T1000 (cell line): ENCODE measurements at regions not wholly inside any gene's neighbourhood (a gene's known extent, or its start where the extent isn't known, plus 50 kb on each side); places are given as distances from the start of the nearest gene placed in this dataset.

Experiments
- DNase-seq: peaks from one replicate; lab custom pipeline; 2025; ENCODE audit warnings: mixed read lengths; lab: John Stamatoyannopoulos, UW

DNA sequence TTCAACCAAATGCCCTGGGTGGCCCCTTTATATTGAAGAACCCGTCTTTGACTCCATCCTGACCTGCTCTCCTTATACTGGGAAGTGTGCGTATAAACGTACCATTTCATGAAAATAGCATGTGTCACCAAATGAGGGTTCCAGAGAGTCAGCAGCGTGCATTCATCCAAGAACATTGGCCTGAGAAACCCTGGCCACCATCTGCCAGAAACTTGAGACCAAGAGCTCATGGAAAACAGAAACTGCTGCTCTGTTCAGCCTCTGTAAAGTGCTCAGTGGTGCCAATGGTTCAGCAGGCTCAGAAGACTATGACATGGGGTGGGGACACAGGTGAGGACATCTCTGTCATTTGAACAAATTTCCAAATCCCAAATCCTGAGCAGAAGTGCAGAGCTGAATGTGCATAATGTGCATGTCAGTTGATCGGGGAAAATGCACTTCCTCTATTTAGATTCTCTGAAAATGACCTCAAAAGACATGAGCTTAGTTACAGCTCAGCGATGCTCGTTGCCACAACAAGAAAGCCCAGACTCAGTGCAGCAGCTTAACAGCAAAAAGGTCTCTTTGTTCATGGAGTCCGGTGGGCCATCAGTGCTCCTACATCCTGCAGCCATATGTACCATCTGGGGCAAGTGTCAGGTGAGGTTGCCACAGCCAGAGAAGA is 176.1 kb downstream of the ATPSCKMT start:
- no peak for DNase-seq

DNA sequence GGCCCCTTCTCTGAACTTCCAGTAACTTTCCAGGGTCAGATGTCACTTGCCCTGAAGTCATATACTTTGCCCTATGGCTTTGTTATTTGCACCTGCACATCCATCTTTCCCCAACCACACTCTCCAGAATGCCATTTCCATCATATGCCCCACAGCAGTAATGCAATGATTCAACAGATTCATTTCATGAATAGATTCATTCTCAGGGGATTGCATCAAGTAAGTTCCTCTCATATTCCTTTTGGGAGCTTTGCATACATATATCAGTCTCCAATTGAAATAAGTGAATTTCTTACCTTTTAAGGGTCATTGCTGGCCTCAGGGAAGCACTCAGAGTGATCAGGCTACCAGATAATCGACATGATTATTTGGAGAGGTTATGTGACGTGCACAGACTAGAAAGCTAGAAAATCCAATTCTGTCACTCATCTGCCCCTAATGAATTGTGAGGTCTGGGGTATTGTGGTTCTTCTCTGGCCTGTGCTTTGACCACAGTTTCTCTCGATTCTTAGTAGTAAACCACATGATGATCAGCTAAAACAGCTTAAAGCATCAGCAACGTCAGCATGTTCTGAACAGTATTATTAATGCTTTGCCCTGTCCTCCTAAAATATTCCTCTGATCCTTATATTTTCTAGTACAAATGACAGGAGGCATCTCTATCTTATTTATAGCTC is 179.9 kb downstream of the ATPSCKMT start:
- no peak for DNase-seq

GRCh38 chr5:10065428-10066000 is 184.2 kb downstream of the ATPSCKMT start:
- DNase-seq = no peak

GRCh38 chr5:10064546-10065195 is 185.0 kb downstream of the ATPSCKMT start:
- DNase-seq = no peak

GRCh38 chr5:10063997-10064396 is 185.7 kb downstream of the ATPSCKMT start:
- no peak for DNase-seq

- DNase-seq = no peak
Measured at GRCh38 chr5:10059980-10060379, 189.7 kb downstream of the ATPSCKMT start.

- DNase-seq = no peak
Measured at GRCh38 chr5:10059556-10059955, 190.1 kb downstream of the ATPSCKMT start.

GRCh38 chr5:10057356-10057755 is 192.3 kb downstream of the ATPSCKMT start:
- no peak for DNase-seq

DNA sequence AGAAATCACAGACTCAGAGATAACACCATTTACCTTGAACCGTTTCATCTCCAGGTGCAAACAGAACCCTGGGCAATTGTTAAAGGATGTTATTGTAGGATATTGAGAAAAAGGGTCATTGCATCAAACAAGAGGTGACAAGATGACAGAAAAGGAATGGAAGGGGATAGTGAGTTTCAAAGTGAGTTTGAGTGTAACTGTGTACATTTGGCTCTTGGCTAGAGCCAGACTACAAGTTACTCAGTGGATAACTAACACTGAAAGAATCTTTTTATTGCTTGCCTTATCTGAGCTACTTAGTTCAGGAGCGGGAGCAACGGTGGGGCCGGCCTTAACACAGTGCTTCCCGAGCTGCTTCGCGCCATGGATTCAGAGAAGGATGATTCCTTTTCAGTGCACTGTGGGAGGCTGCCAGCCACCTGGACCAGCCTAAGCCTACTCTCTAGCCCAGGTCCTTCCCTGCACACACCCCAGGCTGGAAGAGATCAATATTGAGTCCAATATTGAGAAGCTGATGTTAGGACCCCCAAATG is 193.4 kb downstream of the ATPSCKMT start:
- DNase-seq = no peak

DNA sequence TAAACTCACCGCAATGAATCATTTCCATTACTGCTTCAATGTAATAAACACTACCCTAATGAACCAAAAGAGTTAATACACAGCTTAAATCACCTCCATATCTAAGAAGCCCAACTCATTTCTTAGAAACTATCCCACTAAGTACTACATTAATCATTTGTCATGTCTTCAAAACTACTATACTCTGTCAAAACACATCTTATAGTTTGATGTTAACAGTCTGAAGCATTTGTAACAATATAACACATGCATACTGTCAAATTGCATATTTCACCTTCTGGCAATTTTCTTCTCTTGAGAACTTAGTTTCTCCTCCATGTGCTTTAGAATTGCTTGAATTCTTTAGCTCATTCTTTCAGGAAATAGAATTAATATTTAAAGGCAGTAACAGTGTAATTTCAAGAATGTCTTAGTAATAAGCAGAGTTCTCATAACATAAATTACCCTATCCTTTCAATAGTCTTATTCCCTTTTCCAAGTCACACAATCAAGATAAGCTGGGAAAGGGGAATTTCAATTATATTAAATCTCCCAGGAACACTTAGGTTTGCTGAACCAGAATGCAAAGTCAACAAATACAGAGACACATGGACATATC is 199.7 kb downstream of the ATPSCKMT start:
- DNase-seq = no peak

GRCh38 chr5:10046676-10047075 is 203.0 kb downstream of the ATPSCKMT start:
- DNase-seq = no peak

DNA sequence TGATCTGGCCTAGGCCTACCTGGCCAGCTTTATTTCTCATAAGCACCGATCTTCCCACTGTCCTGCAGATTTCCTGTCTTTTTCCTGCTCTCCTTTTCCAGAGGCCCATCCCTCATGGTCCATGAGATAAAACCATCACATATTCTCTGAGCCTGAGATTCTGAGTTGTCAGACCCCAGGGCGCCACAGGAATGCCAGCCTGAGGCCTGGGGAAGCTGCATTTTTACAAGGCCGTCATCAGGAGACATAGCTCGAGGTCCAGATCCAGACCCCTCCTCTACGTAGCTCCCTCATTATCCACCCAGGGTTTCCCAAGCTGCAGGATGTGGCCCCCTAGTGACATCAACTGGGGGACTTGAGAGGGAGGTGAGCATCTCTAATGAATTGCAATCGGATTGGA is 204.3 kb downstream of the ATPSCKMT start:
- no peak for DNase-seq

GRCh38 chr5:10036136-10036815 is 213.4 kb downstream of the ATPSCKMT start:
- DNase-seq = no peak

- DNase-seq = no peak
Measured at GRCh38 chr5:10034001-10034400, 215.7 kb downstream of the ATPSCKMT start.

DNA sequence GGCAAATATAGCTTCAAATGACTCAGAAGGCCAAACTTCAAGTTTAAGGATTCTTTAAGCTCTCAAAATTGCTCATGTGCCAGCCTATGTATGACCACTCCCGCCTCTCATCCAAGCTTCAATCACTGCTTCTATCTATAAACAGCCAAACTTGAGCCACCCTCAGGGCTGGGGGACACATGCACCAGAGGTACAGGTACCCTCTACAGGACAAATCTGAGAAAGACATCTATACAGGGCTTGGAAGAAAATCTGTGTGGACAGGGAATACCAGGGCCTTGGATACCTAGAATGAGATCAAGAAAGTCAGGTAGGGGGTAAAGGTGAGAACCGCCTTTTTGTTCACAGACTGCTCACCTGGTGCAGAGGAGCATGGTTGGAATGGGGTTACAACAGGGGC is 217.9 kb downstream of the ATPSCKMT start:
- DNase-seq = no peak

- DNase-seq = no peak
Measured at GRCh38 chr5:10030219-10030831, 219.4 kb downstream of the ATPSCKMT start.

- no peak for DNase-seq
Measured at GRCh38 chr5:10023494-10023893, 226.2 kb downstream of the ATPSCKMT start.

DNA sequence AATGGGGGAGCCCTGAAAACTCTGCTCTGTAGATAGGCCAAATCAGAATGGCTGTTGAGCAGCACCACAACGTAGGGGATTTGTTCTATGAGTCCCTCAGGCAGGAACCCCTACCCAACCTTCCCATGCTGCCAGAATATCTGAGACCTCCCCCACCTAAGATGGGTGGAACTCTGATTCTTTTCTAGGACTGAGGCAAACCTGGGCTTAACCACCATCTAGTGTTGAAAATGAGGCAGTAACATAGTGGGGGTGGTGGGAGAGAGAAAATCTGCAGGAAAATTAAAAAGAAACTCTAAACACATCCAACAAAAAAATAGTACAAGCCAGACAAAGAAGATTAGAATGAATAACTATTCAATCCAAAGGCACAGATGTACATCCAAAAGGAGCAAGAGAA is 228.4 kb downstream of the ATPSCKMT start:
- DNase-seq = no peak

DNA sequence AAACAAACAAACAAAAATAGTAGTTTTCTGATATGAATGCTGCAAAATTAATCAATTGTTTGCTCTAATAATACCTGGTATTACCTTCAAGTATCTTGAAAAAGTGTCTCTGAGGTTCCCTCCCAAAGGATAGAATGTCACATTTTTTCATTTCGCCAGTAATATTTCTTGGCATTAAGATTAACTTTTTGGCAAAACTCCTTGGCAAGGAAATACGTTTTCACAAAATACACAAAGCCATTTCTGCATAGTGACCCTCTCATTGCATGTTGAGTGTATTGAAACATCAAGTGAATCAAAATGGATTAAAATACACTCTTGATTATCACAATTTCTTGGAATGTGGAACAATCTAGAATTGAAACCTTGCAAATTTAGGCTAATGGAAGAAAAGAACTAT is 230.5 kb downstream of the ATPSCKMT start:
- no peak for DNase-seq

DNA sequence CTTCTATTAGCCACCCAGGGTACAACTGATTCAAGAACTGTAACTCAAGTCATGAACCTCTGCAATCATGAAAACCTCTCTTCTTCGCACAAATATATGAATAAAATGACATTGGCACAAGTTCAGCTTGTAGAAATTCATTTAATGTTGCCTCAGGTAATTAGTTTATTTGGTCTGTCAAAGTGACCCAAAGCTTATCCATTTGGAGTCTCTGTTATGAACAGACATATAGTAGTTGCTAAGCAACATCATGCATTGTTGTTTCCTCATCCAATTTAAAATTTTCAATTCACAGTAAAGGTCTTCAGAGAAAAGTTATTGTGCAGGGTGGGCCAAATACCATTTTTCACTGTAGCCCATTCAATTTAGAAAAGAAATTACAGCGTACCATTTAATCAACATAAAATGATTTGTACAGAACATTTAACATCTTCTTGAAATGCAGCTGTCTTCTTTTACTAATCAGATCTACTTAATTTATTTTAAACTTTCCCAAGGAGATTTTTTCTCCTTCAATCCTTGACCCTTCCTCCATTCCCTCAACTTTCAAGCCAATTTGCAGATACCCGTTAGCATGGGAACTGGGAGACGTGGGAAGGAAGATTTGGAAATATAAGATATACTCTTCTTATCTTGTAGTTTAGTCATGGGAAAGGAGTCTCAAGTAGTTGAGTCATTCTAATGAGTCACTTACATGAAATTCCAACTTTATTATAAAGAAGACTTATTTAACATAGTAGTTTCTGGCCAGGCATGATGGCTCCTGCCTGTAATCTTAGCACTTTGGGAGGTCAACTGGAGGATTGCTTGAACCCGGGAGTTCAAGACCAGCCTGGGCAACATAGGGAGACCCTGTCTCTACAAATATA is 231.3 kb downstream of the ATPSCKMT start:
- no peak for DNase-seq
